ENCODE measurements at regions not wholly inside any gene's neighbourhood (a gene's known extent, or its start where the extent isn't known, plus 50 kb on each side); places are given as distances from the start of the nearest gene placed in this dataset.

- H3K4me3 ChIP-seq (ENCODE audit: low read depth in 1 of 2, low read length in 2 of 2): no peak overlapping the region
- H3K9ac ChIP-seq (ENCODE audit: low read depth, low read length): no peak overlapping the region
- H4K20me1 ChIP-seq (ENCODE audit: insufficient read depth, low read length): no peaks in the 10 kb centered on the region
- no peaks in the 10 kb centered on the region for H3K4me1 ChIP-seq (ENCODE audit: insufficient read depth, low read length)
- H3K4me2 ChIP-seq (ENCODE audit: insufficient read depth, low read length): no peak overlapping the region
- H3K27ac ChIP-seq (ENCODE audit: low read length): no peak overlapping the region
- peaks cover 7% of the 10 kb centered on the region for H3K9me3 ChIP-seq (ENCODE audit: insufficient read depth, low read length, severe bottlenecking)
- H3K27me3 ChIP-seq (ENCODE audit: insufficient read depth, low read length, poor library complexity): peaks cover 8% of the 10 kb centered on the region
- DNase-seq (no peak), ATAC-seq (ENCODE audit: insufficient read depth, low read depth) (no peak)
- no peak for TF ChIP-seq CTCF (IDR thresholded peaks at IDR 0.05; ENCODE audit: borderline replicate concordance, extremely low read depth, low read length, poor library complexity, severe bottlenecking)
- TF ChIP-seq EZH2 (IDR thresholded peaks at IDR 0.05; ENCODE audit: borderline replicate concordance, low read depth, low read length, severe bottlenecking): no peak
- H3K79me2 ChIP-seq (ENCODE audit: insufficient read depth, low read length): no peaks in the 10 kb centered on the region
- no peaks in the 10 kb centered on the region for H3K36me3 ChIP-seq (ENCODE audit: insufficient read depth, low read length)
- no peak overlapping the region for H2AFZ ChIP-seq (ENCODE audit: low read depth, low read length)
Measured at GRCh38 chr15:69869881-69870505, 227.7 kb downstream of the TLE3 start.

- no peak overlapping the region for H3K9ac ChIP-seq (ENCODE audit: low read depth, low read length)
- H3K4me3 ChIP-seq (ENCODE audit: low read depth in 1 of 2, low read length in 2 of 2): no peak overlapping the region
- DNase-seq: no peak
- H3K27me3 ChIP-seq (ENCODE audit: insufficient read depth, low read length, poor library complexity): peaks cover 7% of the 10 kb centered on the region
- no peak overlapping the region for H3K27ac ChIP-seq (ENCODE audit: low read length)
- H3K36me3 ChIP-seq (ENCODE audit: insufficient read depth, low read length): no peaks in the 10 kb centered on the region
- H3K4me2 ChIP-seq (ENCODE audit: insufficient read depth, low read length): no peak overlapping the region
- no peaks in the 10 kb centered on the region for H4K20me1 ChIP-seq (ENCODE audit: insufficient read depth, low read length)
- H3K79me2 ChIP-seq (ENCODE audit: insufficient read depth, low read length): no peaks in the 10 kb centered on the region
- no peaks in the 10 kb centered on the region for H3K4me1 ChIP-seq (ENCODE audit: insufficient read depth, low read length)
- no peak for ATAC-seq (ENCODE audit: insufficient read depth, low read depth)
- H3K9me3 ChIP-seq (ENCODE audit: insufficient read depth, low read length, severe bottlenecking): peaks cover 7% of the 10 kb centered on the region
- TF ChIP-seq EZH2 (IDR thresholded peaks at IDR 0.05; ENCODE audit: borderline replicate concordance, low read depth, low read length, severe bottlenecking) (no peak), CTCF (IDR thresholded peaks at IDR 0.05; ENCODE audit: borderline replicate concordance, extremely low read depth, low read length, poor library complexity, severe bottlenecking) (no peak)
- no peak overlapping the region for H2AFZ ChIP-seq (ENCODE audit: low read depth, low read length)
Measured at GRCh38 chr15:69871511-69872134, 226.1 kb downstream of the TLE3 start.

- TF ChIP-seq CTCF (IDR thresholded peaks at IDR 0.05; ENCODE audit: borderline replicate concordance, extremely low read depth, low read length, poor library complexity, severe bottlenecking): no peak
- no peaks in the 10 kb centered on the region for H3K4me1 ChIP-seq (ENCODE audit: insufficient read depth, low read length)
- peaks cover 5% of the 10 kb centered on the region for H3K27me3 ChIP-seq (ENCODE audit: insufficient read depth, low read length, poor library complexity)
- DNase-seq: no peak
- H3K9me3 ChIP-seq (ENCODE audit: insufficient read depth, low read length, severe bottlenecking): peaks cover 7% of the 10 kb centered on the region
- H3K4me3 ChIP-seq (ENCODE audit: low read depth in 1 of 2, low read length in 2 of 2): no peak overlapping the region
- no peak overlapping the region for H2AFZ ChIP-seq (ENCODE audit: low read depth, low read length)
- H3K79me2 ChIP-seq (ENCODE audit: insufficient read depth, low read length): no peaks in the 10 kb centered on the region
- H3K36me3 ChIP-seq (ENCODE audit: insufficient read depth, low read length): no peaks in the 10 kb centered on the region
- H3K9ac ChIP-seq (ENCODE audit: low read depth, low read length): no peak overlapping the region
- no peak for ATAC-seq (ENCODE audit: insufficient read depth, low read depth)
- no peaks in the 10 kb centered on the region for H4K20me1 ChIP-seq (ENCODE audit: insufficient read depth, low read length)
- H3K27ac ChIP-seq (ENCODE audit: low read length): no peak overlapping the region
- H3K4me2 ChIP-seq (ENCODE audit: insufficient read depth, low read length): no peak overlapping the region
Measured at GRCh38 chr15:69873807-69874206, 223.9 kb downstream of the TLE3 start.
